ENCODE measurements at regions not wholly inside any gene's neighbourhood (a gene's known extent, or its start where the extent isn't known, plus 50 kb on each side); places are given as distances from the start of the nearest gene placed in this dataset.

- DNase-seq, result no peak
Observed at GRCh38 chr1:14545422-14546025, 53.0 kb upstream of the KAZN start.

DNA sequence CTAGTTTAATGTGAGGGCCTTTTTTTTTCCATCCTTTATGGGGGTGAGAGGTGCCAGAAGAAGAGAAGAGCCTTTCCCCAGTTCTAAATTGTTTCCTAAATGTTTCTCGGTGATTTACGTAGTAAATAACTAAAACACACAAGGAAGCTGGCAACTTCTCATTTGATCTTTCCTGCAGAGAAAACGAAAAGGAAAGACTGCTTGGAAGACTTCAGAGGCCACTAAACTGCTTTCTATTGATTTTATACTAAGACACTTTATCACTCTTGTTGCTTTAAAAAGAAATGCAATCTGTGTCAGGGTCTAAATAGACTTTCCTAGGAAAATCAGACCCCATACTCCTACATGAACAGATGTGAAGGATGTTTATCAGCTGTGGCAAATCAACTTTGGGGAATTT, 52.1 kb upstream of the KAZN start:
- DNase-seq, result no peak

Measured in eye (tissue), 1 donor.